Endothelial cell of umbilical vein (primary cell): ENCODE measurements at regions not wholly inside any gene's neighbourhood (a gene's known extent, or its start where the extent isn't known, plus 50 kb on each side); places are given as distances from the start of the nearest gene placed in this dataset.

Experiments
- BruUV-seq: library from RNA; stranded (reverse); fragments of 400-500 nt; replicated peaks from 2 replicates; lab custom pipeline; 2021; lab: Mats Ljungman, UMichigan
- CTCF ChIA-PET: fragments of 300-600, 350-600 bp; sonication (Branson Sonifier 250); formaldehyde crosslinking; loops from one replicate; lab custom pipeline; 2021; ENCODE audit warnings: antibody characterized with exemption, inconsistent platforms; lab: Charles Lee
- POLR2A ChIA-PET: fragments of 300-600, 350-600 bp; sonication (Branson Sonifier 250); formaldehyde crosslinking; loops from one replicate; lab custom pipeline; 2021; ENCODE audit warnings: antibody characterized with exemption, inconsistent platforms; lab: Charles Lee
- DNase-seq: peaks from one replicate; pipeline ENCODE4 v3.0.0-alpha.2; 2011; ENCODE audit warnings: low read depth, low spot score
- FAIRE-seq: peaks from 2 replicates; lab custom pipeline; 2011; peaks lifted over from hg19 to GRCh38; lab: Jason Lieb, UNC
- H2AFZ ChIP-seq: 2 replicates; pipeline ENCODE4 v1.6.0; 2012; ENCODE audit warnings: low read depth, low read length, control low read depth, inconsistent platforms
- H3K27ac ChIP-seq: 2 replicates; pipeline ENCODE4 v1.5.1; 2011; ENCODE audit warnings: low read depth, mild to moderate bottlenecking, control low read depth, low read length, moderate library complexity; ENCODE audit not compliant: insufficient read depth
- H3K27me3 ChIP-seq, 2 experiments: 2 replicates each; pipeline versions ENCODE4 v1.6.0 to v1.6.1; 2011; ENCODE audit warnings: low read length in 2 of 2, mixed read lengths in 1 of 2; ENCODE audit not compliant: control insufficient read depth in 2 of 2, insufficient read depth in 2 of 2
- H3K36me3 ChIP-seq, 2 experiments: 2 replicates in 1 of 2; 3 replicates in 1 of 2; pipeline ENCODE4 v1.5.1; 2011; ENCODE audit warnings: low read length in 2 of 2, mild to moderate bottlenecking in 1 of 2, moderate library complexity in 1 of 2; ENCODE audit not compliant: control insufficient read depth in 2 of 2, insufficient read depth in 2 of 2; ENCODE audit errors: extremely low read depth in 1 of 2
- H3K4me1 ChIP-seq: 3 replicates; pipeline ENCODE4 v1.5.1; 2011; ENCODE audit warnings: mild to moderate bottlenecking, low read length; ENCODE audit not compliant: control insufficient read depth, insufficient read depth; ENCODE audit errors: extremely low read depth
- H3K4me2 ChIP-seq: 2 replicates; pipeline ENCODE4 v1.6.1; 2011; ENCODE audit warnings: low read length, control low read depth, mixed read lengths; ENCODE audit not compliant: insufficient read depth
- H3K4me3 ChIP-seq, 3 experiments: fragments of 200-600 bp in 1 of 3; sonication (generic), shearing (Covaris generic) in 1 of 3; replicated peaks in 1 of 3; 2 replicates each; pipeline ENCODE4 v1.5.1; 2011 to 2016; ENCODE audit warnings: control low read depth in 3 of 3, low read length in 3 of 3, mild to moderate bottlenecking in 2 of 3, inconsistent platforms in 1 of 3, low read depth in 1 of 3, moderate library complexity in 1 of 3; ENCODE audit not compliant: insufficient read depth in 1 of 3
- H3K79me2 ChIP-seq: 2 replicates; pipeline ENCODE4 v1.6.0; 2012; ENCODE audit warnings: low read length, inconsistent platforms; ENCODE audit not compliant: control insufficient read depth, insufficient read depth
- H3K9ac ChIP-seq: replicated peaks from 2 replicates; pipeline ENCODE3; 2011; ENCODE audit warnings: low read length, control low read depth; ENCODE audit not compliant: insufficient read depth; ENCODE audit errors: extremely low read depth
- H3K9me1 ChIP-seq: replicated peaks from 3 replicates; pipeline ENCODE4 v1.6.0; 2011; ENCODE audit warnings: mild to moderate bottlenecking, low read length; ENCODE audit not compliant: control insufficient read depth, insufficient read depth; ENCODE audit errors: extremely low read depth
- H3K9me3 ChIP-seq: replicated peaks from 2 replicates; pipeline ENCODE4 v1.5.1; 2012; ENCODE audit warnings: low read length, inconsistent platforms; ENCODE audit not compliant: control insufficient read depth, insufficient read depth
- H4K20me1 ChIP-seq: replicated peaks from 2 replicates; pipeline ENCODE3; 2011; ENCODE audit warnings: mild to moderate bottlenecking, low read length; ENCODE audit not compliant: control insufficient read depth, insufficient read depth; ENCODE audit errors: extremely low read depth
- CTCF ChIP-seq, 2 donors: IDR thresholded peaks; 1 replicate in 1 of 2; 2 replicates in 1 of 2; pipeline ENCODE4 v1.5.1; 2011; ENCODE audit warnings: low read length in 2 of 2, mild to moderate bottlenecking in 2 of 2, moderate library complexity in 2 of 2, control low read depth in 1 of 2, inconsistent platforms in 1 of 2, low read depth in 1 of 2; ENCODE audit not compliant: insufficient read depth in 1 of 2; ENCODE audit errors: extremely low read depth in 1 of 2
- EZH2 ChIP-seq: IDR thresholded peaks from 2 replicates; pipeline ENCODE4 v1.6.1; 2012; ENCODE audit warnings: borderline replicate concordance, low read depth, mild to moderate bottlenecking, moderate library complexity, low read length, inconsistent platforms; ENCODE audit not compliant: severe bottlenecking
- FOS ChIP-seq: IDR thresholded peaks from 2 replicates; pipeline ENCODE4 v1.6.1; 2011; ENCODE audit warnings: mild to moderate bottlenecking, low read length, moderate library complexity, borderline replicate concordance; ENCODE audit not compliant: insufficient read depth
- GATA2 ChIP-seq: IDR thresholded peaks from 2 replicates; pipeline ENCODE4 v1.7.0; 2011; ENCODE audit warnings: low read depth, mild to moderate bottlenecking, moderate library complexity, mixed read lengths, low read length; ENCODE audit not compliant: insufficient read length, insufficient read depth
- JUN ChIP-seq: IDR thresholded peaks from 2 replicates; pipeline ENCODE4 v1.6.1; 2011; ENCODE audit warnings: borderline replicate concordance, low read depth; ENCODE audit not compliant: insufficient read length, insufficient read depth
- MAX ChIP-seq: IDR thresholded peaks from 2 replicates; pipeline ENCODE4 v1.6.1; 2011; ENCODE audit not compliant: insufficient read depth, insufficient read length
- MYC ChIP-seq: IDR thresholded peaks from one replicate; pipeline ENCODE4 v1.6.1; 2011; ENCODE audit warnings: mild to moderate bottlenecking, low read depth, low read length
- POLR2A ChIP-seq: IDR thresholded peaks from 2 replicates; pipeline ENCODE4 v1.6.1; 2012; ENCODE audit warnings: low read depth, mild to moderate bottlenecking, control low read depth, low read length
- POLR2AphosphoS5 ChIP-seq: IDR thresholded peaks from 2 replicates; pipeline ENCODE4 v1.6.1; 2012; ENCODE audit warnings: low read depth, mild to moderate bottlenecking, control low read depth, low read length, moderate library complexity; ENCODE audit not compliant: insufficient read depth
- dilution Hi-C: fragments of 300-500 bp; cut with MboI; formaldehyde crosslinking; loops from one replicate; pipeline ENCODE4 v1.15.0; 2019; ENCODE audit warnings: low sequenced_read_pairs; ENCODE audit not compliant: extremely low pct_ligation_motif_present
- intact Hi-C: fragments of 100-400 bp; cut with micrococcal nuclease; formaldehyde crosslinking; loops from one replicate; pipeline ENCODE4 v1.10.0; 2022

- Histone ChIP-seq H2AFZ (no peak overlapping the region), H3K4me2 (no peak overlapping the region), H3K36me3 (no peaks in the 10 kb centered on the region), H3K9ac (no peak overlapping the region), H3K4me1 (no peaks in the 10 kb centered on the region), H3K9me1 (no peaks in the 10 kb centered on the region), H3K79me2 (no peaks in the 10 kb centered on the region), H3K4me3 (no peak overlapping the region), H4K20me1 (no peaks in the 10 kb centered on the region), H3K27ac (no peak overlapping the region), H3K9me3 (no peaks in the 10 kb centered on the region), H3K27me3 (no peaks in the 10 kb centered on the region)
- BruUV-seq: no TSS peak
- FAIRE-seq (no peak), DNase-seq (no peak)
- dilution Hi-C loops: no loop called here
- no peak for TF ChIP-seq POLR2A
- TF ChIP-seq CTCF (IDR thresholded peaks at IDR 0.05; ENCODE audit: extremely low read depth in 1 of 2, insufficient read depth in 1 of 2, low read depth in 1 of 2, low read length in 2 of 2): no peak
- TF ChIP-seq MYC: no peak
- no peak for TF ChIP-seq POLR2AphosphoS5
- TF ChIP-seq JUN: no peak
- TF ChIP-seq FOS: no peak
- no peak for TF ChIP-seq EZH2
- TF ChIP-seq MAX: no peak
- TF ChIP-seq GATA2: no peak
- intact Hi-C loops: no loop called here
- POLR2A ChIA-PET: no interaction called here
- CTCF ChIA-PET: no interaction called here
Measured at GRCh38 chr22:49716441-49716840, 111.2 kb downstream of the BRD1 start.
